Inferior parietal cortex (tissue), 1 donor: ENCODE measurements at regions not wholly inside any gene's neighbourhood (a gene's known extent, or its start where the extent isn't known, plus 50 kb on each side); places are given as distances from the start of the nearest gene placed in this dataset.
"Not testable (repeated sequence)": the region's sequence is repeated elsewhere in the genome, so short reads cannot be mapped to it uniquely, and the experiment has no call there.

Experiments
- DNase-seq: peaks from one replicate; pipeline ENCODE4 v3.0.0-alpha.2; 2016; ENCODE audit errors: extremely low spot score

DNA sequence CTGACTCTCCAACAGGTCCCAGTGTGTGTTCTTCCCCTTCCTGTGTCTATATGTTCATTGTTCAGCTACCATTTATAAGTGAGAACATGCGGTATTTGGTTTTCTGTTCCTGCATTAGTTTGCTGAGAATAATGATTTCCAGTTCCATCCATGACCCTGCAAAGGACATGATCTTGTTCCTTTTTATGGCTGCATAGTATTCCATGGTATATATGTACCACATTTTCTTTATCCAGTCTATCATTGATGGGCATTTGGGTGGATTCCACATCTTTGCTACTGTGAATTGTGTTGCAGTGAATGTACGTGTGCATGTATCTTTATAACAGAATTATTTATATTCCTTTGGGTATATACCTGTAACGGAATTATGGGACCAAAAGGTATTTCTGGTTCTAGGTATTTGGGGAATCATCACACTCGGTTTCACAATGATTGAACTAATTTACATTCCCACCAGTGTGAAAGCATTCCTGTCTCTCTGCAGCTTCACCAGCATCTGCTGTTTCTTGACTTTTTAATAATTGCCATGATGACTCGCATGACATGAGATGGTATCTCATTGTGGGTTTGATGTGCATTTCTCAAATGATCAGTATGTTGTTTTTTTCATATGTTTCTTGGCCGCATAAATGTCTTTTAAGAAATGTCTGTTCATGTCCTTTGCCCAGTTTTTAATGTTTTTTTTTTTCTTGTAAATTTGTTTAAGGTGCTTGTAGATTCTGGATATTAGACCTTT is 60.2 kb downstream of the LSMEM1 start:
- no peak for DNase-seq

DNA sequence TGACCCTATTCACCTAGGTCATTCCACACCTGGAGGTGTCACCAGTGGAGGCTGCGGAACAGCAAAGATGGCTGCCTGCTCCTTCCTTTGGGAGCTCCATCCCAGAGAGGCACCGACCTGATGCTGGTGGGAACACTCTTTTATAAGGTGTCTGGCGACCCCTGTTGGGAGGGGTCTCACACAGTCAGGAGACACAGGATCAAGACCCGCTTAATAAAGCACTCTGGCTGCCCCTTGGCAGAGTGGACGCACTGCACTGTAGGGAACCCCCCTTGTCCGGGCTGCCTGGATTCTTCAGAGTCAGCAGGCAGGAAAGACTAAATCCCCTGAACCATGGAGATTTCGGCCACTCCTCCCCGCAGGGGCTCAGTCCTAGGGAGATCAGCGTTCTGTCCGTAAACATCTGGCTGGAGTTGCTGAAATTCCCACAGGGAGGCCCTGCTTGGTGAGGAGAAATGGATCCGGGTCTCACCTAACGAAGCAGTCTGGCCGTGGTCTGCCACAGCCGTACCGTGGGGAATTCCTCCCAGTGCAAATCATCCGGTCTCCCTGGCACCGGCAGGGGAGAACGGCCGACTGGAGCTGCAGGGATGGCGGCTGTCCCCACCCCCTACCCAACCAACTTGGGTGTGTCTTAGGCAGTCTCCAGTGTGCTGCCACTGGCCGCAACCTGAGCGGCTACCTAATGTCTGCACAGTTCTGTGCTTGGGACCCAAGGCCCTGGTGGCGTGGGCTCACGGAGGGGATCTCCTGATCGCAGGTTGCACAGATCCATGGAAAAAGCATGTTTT is 66.1 kb downstream of the LSMEM1 start:
- no peak for DNase-seq

DNA sequence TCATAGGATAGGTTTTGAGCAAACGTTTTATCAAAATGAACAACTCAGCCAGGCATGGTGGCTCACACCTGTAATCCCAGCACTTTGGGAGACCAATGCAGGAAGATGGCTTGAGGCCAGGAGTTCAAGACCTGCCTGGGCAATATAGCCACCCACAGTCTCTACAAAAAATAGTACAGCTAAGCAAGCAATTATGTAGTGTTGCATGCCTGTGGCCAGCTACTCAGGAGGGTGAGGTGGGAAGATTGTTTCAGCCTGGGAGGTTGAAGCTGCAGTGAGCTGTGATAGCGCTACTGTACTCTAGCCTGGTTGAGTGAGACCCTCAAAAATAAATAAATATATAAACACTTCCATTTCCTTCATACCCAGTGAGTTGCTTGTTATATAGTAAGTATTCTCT is 67.1 kb downstream of the LSMEM1 start:
- no peak for DNase-seq

DNA sequence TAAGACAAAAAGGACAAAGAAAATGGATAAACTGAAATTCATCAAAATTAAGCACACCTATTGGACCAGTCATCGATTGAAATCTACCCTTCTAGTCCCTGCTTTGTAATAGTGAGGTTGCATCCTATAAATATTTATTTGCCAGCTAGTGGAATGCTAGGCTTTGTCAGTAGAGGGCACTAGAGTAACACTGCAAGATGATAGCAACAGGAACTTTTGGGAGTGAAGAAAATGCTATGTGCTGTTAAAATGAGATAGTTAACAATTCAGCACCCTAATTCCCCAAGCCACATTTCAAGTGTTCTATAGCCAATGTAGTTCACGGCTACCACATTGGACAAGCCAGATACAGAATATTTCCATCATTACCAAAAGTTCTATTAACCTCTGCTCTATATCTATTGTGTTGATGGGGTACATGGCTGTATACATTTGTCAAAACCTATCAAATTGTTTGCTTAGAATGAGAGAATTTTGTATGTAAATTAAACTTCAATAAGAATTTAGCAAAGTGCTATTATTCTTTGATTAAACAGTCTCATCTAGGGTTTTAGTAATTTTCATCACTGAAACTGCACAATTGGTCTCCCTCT is 69.8 kb downstream of the LSMEM1 start:
- peak; percentile 54 for DNase-seq

DNA sequence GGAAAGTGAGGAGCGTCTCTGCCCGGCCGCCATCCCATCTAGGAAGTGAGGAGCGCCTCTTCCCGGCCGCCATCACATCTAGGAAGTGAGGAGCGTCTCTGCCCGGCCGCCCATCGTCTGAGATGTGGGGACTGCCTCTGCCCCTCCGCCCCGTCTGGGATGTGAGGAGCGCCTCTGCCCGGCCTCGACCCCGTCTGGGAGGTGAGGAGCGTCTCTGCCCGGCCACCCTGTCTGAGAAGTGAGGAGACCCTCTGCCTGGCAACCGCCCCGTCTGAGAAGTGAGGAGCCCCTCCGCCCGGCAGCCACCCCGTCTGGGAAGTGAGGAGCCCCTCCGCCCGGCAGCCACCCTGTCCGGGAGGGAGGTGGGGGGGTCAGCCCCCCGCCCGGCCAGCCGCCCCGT is 70.7 kb downstream of the LSMEM1 start:
- not testable (repeated sequence) for DNase-seq

DNA sequence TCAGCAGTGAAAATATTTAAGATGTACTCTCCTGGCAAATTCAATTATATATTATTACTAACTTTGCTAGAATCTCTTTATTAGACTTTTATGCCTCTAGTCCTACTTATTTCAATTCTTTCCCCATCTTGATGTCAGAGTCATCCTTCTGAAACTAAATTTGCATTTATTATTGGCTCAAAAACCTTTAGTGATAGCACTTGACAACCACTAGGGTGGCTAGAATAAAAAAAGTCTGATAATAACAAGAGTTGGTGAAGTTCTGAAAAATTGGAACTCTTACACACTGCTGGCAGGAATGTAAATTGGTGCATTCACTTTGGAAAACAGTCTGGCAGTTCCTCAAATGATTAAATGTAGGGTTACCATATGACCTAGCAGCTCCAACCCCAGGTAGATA is 73.8 kb downstream of the LSMEM1 start:
- DNase-seq = no peak

DNA sequence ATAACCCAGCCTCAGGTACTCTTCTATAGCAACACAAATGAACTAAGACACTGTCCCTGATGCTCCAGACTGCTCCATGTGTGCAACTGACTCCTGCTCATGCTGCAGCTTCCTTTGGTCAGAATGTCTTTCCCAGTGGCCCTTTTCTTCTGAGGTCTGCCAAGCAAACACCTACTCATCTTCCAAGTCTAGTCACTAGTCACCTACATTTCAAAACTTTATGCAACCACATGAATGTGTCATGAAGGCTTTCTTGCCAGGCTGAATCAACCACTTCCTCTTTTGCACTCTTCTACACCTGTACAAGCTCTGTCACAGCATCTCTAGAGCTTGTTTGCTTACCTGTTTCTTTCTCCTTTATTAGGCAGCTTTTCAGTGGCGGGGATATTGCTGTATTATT is 75.8 kb downstream of the LSMEM1 start:
- no peak for DNase-seq

DNA sequence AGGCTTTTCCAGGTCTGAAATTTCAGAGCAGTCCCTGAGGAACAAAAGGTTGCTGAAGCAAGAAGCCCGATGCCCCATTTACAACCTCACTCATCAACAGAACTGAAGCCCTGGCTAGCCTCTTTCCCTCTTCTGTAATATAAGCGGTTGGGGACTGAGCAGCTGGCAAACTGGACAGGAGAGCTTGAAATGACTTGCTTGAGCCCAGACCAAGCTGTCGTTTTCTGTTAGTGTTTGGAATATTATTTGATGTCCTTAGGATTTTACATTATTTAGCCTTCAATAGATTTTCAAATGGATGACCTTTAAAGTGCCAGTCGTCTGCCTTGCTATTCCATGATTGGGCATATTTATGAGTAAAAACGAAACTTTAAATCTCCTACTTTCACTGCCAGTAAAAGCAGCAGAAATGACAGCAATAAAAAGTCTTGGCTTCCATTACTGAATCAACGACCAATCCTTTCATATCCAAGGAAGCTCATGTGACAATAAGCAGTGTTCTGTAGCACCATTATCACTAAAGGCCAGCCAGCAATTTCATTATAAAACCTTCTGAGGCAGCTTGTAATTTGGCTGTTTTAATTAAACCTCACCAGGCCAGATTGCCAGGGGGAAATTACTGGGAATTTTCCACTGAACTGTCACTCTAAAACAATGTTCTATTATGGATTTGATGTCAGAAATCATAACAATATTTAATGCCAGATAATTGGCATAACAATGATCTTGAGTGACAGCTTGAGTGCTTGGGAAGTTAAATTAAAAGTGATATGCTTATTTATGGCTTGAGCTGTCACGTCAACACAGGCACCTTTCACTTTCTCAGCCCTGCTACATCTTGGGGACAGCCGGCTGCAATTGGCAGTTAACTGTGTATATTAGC is 85.9 kb downstream of the LSMEM1 start:
- no peak for DNase-seq

DNA sequence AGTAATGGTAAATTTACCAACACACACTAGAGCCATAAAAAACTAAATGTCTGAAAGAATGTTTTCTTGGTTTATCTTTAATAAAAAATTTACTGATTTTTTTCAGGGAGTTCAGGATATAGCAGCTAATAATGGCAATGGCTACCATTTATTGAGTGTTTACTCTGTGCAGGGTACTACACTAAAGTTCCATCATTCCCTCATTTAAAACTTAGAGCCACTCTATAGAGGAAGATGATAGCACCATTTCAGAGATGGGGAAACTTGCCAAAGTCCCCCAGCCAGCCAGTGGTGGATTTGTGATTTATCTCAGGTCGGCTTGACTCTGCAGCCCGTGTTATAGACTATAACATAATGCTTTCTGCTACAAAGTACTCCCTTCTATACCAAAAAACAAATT is 86.6 kb downstream of the LSMEM1 start:
- no peak for DNase-seq

DNA sequence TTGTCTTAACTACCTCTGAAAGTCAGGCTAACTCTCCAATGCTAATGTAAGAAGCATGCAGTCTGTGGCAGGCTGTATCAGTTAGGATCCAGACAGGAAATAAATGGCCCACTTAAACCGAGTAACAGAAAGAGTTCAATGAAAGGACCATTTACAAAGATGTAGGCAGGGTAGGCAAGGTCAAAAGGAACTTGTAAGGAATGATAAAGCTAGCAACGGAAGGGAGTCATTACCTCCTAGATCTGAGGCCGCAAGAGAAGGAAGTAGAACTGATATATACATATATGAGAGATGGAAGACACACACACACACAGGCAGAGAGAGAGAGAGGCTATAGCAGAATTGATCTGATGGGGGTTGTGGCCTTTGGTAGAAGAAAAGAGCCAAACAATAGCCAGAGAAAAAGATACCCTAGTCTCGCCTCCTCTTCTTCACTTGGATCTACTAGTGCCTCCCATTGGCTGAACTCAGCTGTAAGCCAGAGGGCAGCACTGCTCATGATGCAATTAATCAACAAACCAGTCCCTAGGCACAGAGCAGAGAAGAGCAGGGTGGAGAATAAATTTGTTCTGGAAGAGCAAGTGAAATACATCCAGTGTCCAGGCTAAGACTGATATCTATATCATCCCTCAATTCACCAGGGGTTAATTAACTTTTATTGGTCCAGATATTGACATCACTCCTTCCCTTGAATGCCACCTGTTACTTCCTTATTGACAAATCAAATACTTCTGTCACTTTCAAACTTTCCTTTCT is 91.2 kb downstream of the LSMEM1 start:
- no peak for DNase-seq

DNA sequence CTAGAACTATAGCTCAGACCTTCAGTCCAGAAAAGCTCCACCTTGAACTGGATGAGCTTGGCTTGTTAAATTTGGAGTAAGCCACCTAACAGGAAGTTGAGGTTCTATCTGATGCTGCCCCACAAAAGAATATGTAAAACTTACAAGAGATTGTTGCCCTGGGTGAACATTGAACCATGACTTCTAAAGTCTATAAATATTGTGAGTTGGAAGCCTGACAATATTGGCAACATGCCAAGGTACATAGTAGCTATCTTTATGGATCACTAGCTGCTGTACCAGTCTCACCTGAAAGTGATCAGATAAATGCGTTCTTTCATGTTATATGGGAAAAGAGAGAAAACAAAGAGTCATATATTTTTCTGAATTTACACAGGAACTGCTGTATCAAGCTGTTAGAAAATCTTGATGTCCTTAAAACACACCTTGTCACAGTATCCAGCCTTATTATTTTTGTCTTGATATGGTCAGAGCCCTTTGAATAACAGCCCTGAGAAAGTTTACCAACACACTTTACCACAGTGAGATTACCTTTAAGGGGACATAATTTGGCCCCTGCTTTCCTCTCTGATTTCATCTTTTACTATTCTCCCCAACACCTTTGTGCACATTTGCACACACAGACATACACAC is 92.0 kb downstream of the LSMEM1 start:
- no peak for DNase-seq

DNA sequence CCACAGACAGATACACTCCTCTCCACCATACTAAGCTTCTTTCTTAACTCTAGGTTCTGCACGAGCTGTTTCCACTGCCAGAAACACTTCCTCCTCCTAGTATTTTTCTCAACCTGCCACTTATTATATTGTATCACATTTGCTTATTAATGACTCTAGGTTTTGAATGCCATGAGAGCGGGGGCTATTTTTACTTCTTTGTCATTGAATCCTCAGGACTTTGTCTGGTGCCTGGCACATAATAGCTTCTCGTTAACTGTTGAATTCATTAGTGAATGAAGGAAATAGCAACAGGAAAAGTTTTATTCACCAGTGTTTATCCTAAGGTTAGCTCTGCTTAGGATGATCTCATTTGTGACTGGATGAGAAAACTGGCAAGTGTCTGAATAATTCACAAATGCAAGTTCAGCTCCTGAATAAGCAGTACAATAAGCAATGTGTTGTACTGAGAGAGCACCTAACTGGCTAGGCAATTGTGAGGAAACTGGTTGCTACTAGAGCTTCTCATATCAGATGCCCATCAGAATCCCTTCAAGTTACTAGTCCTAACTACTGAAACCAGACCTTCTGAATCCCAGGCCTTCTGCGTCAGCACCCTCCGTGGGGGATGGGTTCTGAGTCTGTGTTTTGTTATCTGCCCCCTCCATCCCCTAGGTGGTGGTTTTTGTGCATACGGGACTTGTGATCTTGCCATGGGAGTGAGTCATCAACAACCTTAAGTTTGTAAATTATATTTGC is 92.7 kb downstream of the LSMEM1 start:
- DNase-seq = peak; percentile 37

DNA sequence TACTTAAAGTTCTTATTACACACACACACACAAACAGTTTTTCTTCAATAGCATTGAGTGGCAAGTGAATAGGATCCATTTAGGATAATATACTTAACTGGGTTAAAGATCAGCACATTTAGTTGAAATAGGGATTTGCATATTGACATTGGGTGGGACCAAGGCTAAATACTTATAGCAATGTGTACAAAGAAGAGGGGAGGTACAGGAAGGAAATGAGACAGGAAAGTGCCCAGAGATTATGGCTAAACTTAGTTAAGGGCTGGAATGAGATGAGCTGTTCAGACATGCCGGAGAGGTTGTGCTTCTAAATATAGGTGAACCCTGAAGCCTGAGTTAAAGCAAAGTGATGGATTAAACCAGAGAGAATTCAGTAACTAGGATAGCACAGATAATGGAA is 95.1 kb downstream of the LSMEM1 start:
- no peak for DNase-seq

DNA sequence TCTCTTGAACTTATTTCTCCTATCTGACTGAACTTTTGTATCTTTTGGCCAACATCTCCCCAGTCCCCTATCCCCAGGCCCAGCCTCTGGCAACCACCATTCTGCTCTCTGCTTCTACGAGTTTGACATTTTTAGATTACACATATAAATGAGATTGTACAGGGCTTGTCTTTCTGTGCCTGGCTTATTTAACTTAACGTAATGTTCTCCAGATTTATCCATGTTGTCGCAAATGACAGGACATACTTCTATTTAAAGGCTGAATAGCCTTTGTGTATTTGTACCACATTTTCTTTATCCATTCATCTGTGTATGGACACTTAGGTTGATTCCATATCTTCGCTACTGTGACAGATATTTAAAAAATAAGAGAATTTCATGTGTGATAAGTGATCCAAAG is 98.6 kb downstream of the LSMEM1 start:
- DNase-seq = no peak

DNA sequence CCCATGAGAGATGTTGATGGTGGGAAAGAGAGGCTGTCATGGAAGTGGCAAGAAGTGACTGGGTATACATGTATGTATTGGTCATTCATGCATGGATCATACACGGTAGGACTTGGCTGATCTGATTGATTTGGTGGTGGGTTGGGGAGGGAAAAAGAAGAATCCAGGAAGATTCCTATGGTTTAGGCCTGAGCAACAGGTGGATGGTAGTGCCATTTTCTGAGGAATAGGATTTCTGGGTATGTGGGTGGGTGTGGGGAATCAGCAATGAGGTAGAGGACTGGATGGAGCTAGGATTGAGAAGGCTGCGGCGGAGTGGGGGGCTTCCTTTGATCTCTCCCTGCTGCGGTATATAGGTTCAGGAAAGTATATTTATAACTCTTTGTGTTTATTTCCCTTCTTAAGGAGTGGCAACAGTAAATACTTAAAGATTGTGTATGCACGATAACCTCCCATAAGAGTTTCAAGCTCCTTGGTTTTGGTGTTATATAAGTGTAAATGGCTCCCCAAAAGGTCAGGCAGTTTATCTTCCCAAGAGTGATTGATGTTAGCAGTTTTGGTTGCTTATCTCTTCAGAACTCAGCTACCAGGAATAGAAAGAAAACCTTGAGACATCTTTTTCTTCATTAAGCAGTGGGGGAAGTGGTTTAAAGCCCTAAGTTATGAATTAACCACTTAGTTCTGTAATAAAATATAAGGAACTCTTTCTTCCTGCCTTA is 100.1 kb downstream of the LSMEM1 start:
- no peak for DNase-seq

DNA sequence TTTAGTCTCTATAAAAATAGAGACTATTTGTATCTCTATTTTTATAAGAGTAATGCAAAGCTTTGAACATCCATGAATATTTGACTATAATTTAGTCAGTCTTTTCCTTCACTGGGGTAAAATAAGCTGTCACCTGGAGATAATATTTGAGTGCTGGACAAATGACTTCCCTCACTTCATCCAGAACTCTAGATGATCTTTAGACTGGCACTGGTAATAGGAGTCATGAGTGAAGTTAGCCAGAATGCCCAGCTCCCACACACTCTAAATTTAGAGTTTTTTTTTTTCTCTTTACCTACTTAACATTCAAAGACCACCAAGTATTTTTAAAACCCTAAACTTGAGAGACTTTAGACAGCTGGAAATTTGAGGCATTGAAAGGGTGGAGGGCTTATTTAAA is 100.7 kb downstream of the LSMEM1 start:
- DNase-seq = no peak

DNA sequence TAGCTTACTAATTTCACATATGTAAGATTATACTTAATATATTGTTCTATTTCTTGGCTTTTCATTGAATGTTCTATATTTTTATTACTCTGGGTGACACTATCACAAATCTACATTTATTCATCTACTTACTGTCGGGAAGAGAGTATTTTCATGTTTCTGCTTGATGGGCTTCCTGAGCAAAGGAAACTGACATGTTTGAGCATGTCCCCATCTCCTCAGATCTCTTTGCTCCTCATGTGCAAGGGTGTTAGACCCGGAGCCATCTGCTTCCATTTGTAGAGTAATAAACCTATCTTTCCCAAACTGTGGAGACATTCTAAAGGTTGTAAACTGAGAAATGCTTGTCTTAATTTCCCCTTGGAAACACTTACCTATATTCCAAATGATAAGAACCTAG is 103.5 kb downstream of the LSMEM1 start:
- no peak for DNase-seq

DNA sequence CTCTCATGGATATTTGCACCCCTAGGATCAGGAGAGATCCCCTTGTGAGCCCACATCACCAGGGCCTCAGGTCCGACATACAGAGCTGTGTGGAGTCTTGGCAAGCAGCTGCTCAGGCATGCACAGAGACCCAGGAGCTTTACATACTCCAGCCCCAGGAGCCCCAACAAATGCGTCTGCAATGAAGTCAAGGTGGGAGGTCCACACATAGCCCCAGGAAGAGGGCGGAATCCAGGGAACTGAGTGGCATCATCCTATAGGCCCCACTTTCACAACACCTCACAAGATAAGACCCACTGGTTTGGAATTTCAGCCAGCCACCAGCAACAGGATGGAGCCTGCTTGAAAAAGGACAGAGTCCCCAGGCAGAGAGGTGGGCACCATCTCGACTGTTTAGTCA is 106.7 kb downstream of the LSMEM1 start:
- no peak for DNase-seq

DNA sequence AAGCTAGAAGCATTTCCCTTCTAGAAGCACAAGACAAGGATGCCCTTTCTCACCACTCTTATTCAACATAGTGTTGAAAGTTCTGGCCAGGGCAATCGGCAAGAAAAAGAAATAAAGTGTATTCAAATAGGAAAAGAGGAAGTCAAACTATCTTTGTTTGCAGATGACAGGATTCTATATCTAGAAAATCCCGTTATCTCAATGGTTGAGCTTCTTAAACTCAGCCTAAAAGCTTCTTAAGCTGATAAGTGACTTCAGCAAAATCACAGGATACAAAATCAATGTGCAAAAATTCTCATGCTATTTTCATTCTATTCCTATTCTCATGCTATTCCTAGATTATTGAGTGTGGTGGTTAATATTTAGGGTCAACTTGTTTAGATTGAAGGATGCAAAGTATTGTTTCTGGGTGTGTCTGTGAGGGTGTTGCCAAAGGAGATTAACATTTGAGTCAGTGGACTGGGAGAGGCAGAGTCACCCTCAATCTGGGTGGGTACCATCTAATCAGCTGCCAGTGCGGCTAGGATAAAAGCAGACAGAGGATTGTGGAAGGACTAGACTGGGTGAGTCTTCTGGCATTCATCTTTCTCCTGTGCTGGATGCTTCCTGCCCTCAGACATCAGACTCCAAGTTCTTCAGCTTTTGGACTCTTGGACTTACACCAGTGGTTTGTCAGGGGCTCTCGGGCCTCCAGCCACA is 111.9 kb downstream of the LSMEM1 start:
- DNase-seq = not testable (repeated sequence)
